GM23338 (cell line): ENCODE measurements at regions not wholly inside any gene's neighbourhood (a gene's known extent, or its start where the extent isn't known, plus 50 kb on each side); places are given as distances from the start of the nearest gene placed in this dataset.

Experiments
- ATAC-seq: fragments of 200-7000 bp; cut with Tn5 transposase; 3 replicates; pipeline ENCODE4 v1.9.1; 2020
- DNase-seq: peaks from one replicate; pipeline ENCODE4 v3.0.0-alpha.2; 2015; ENCODE audit warnings: low spot score
- H2AFZ ChIP-seq: fragments of 200-600 bp; sonication (generic); 2 replicates; pipeline ENCODE4 v1.8.0; 2016; ENCODE audit warnings: antibody characterized with exemption, mild to moderate bottlenecking, moderate library complexity
- H3F3A ChIP-seq: fragments of 200-600 bp; sonication (generic); replicated peaks from 2 replicates; pipeline ENCODE4 v1.8.0; 2017; ENCODE audit warnings: antibody characterized with exemption, mixed run types, low read depth
- H3K27ac ChIP-seq: fragments of 200-600 bp; sonication (generic); 2 replicates; pipeline ENCODE4 v1.6.1; 2016; ENCODE audit warnings: low read depth
- H3K27me3 ChIP-seq: fragments of 200-600 bp; sonication (generic); 2 replicates; pipeline ENCODE4 v1.8.0; 2016; ENCODE audit warnings: mild to moderate bottlenecking, mixed run types, moderate library complexity; ENCODE audit not compliant: insufficient read depth
- H3K36me3 ChIP-seq: fragments of 200-600 bp; sonication (generic); 2 replicates; pipeline ENCODE4 v1.8.0; 2016; ENCODE audit warnings: mild to moderate bottlenecking; ENCODE audit not compliant: insufficient read depth
- H3K4me1 ChIP-seq: fragments of 200-600 bp; sonication (generic); 2 replicates; pipeline ENCODE4 v1.8.0; 2016; ENCODE audit warnings: mild to moderate bottlenecking, moderate library complexity; ENCODE audit not compliant: insufficient read depth
- H3K4me2 ChIP-seq: fragments of 200-600 bp; sonication (generic); 2 replicates; pipeline ENCODE4 v1.7.1; 2017; ENCODE audit warnings: mixed run types
- H3K4me3 ChIP-seq: fragments of 200-600 bp; sonication (generic); 2 replicates; pipeline ENCODE4 v1.6.1; 2016; ENCODE audit warnings: mixed run types
- H3K79me2 ChIP-seq: fragments of 200-600 bp; sonication (generic); replicated peaks from 2 replicates; pipeline ENCODE4 v1.8.0; 2017; ENCODE audit warnings: mild to moderate bottlenecking; ENCODE audit not compliant: insufficient read depth
- H3K9me2 ChIP-seq: fragments of 200-600 bp; sonication (generic); 2 replicates; pipeline ENCODE4 v1.8.0; 2017; ENCODE audit not compliant: insufficient read depth
- H4K20me1 ChIP-seq: fragments of 200-600 bp; sonication (generic); replicated peaks from 2 replicates; pipeline ENCODE4 v1.8.0; 2017; ENCODE audit warnings: mild to moderate bottlenecking; ENCODE audit not compliant: insufficient read depth
- H3K27ac Mint-ChIP-seq: 2 replicates; pipeline ENCODE4 v1.8.0; 2020; ENCODE audit warnings: inconsistent platforms, mild to moderate bottlenecking, moderate library complexity, mixed read lengths
- H3K27me3 Mint-ChIP-seq: 3 replicates; pipeline ENCODE4 v1.8.0; 2022; ENCODE audit warnings: low read depth, mild to moderate bottlenecking, moderate library complexity, mixed read lengths, inconsistent platforms; ENCODE audit not compliant: insufficient read depth, poor library complexity
- H3K36me3 Mint-ChIP-seq: 3 replicates; pipeline ENCODE4 v1.8.0; 2021; ENCODE audit warnings: low read depth, mild to moderate bottlenecking, inconsistent platforms, moderate library complexity, mixed read lengths
- H3K4me1 Mint-ChIP-seq: 3 replicates; pipeline ENCODE4 v1.8.0; 2020; ENCODE audit warnings: mild to moderate bottlenecking, inconsistent platforms, mixed read lengths
- H3K4me3 Mint-ChIP-seq: 3 replicates; pipeline ENCODE4 v1.8.0; 2021; ENCODE audit warnings: moderate library complexity, mild to moderate bottlenecking, inconsistent platforms, mixed read lengths
- H3K9me3 Mint-ChIP-seq: 3 replicates; pipeline ENCODE4 v1.8.0; 2020; ENCODE audit warnings: moderate library complexity, mild to moderate bottlenecking, inconsistent platforms, mixed read lengths
- EZH2phosphoT487 ChIP-seq: fragments of 200-600 bp; sonication (generic); IDR thresholded peaks from one replicate; pipeline ENCODE4 v1.8.1; 2018; ENCODE audit warnings: antibody characterized with exemption; ENCODE audit not compliant: unreplicated experiment
- NANOG ChIP-seq: IDR thresholded peaks from 2 replicates; pipeline ENCODE4 v1.6.1; 2016; ENCODE audit warnings: antibody characterized with exemption, borderline replicate concordance
- POLR2AphosphoS5 ChIP-seq: IDR thresholded peaks from 2 replicates; pipeline ENCODE4 v1.6.1; 2016; ENCODE audit warnings: antibody characterized with exemption, low read depth
- STAT1 ChIP-seq: IDR thresholded peaks from one replicate; pipeline ENCODE4 v1.6.1; 2016; ENCODE audit warnings: antibody characterized with exemption; ENCODE audit not compliant: unreplicated experiment
- ZNF114 ChIP-seq: fragments of 250-450 bp; sonication (Bioruptor Pico); IDR thresholded peaks from 2 replicates; pipeline ENCODE4 v1.5.0; 2020; ENCODE audit warnings: mild to moderate bottlenecking, moderate library complexity
- ZNF331 ChIP-seq: fragments of 250-450 bp; sonication (Bioruptor Pico); IDR thresholded peaks from 2 replicates; pipeline ENCODE4 v1.5.0; 2020; ENCODE audit warnings: low read depth, mild to moderate bottlenecking, moderate library complexity
- TF ChIP-seq, protein P1 (sequence below), 2 experiments: fragments of 200-600 bp in 1 of 2; sonication (generic) in 1 of 2; conservative IDR thresholded peaks; 2 replicates each; pipeline versions ENCODE4 v1.5.1 to v1.6.1; 2016 to 2017; ENCODE audit warnings: antibody characterized with exemption in 2 of 2, low read depth in 2 of 2, mild to moderate bottlenecking in 2 of 2, moderate library complexity in 1 of 2
- TF ChIP-seq, protein P2 (sequence below): fragments of 250-450 bp; sonication (Bioruptor Pico); IDR thresholded peaks from 2 replicates; pipeline ENCODE4 v1.5.0; 2020; ENCODE audit warnings: mild to moderate bottlenecking, moderate library complexity
- TF ChIP-seq, protein P3 (sequence below): IDR thresholded peaks from one replicate; pipeline ENCODE4 v1.6.1; 2018; ENCODE audit warnings: antibody characterized with exemption; ENCODE audit not compliant: unreplicated experiment
- TF ChIP-seq, protein P4 (sequence below): IDR thresholded peaks from 2 replicates; pipeline ENCODE4 v1.6.1; 2016; ENCODE audit warnings: antibody characterized with exemption

DNA sequence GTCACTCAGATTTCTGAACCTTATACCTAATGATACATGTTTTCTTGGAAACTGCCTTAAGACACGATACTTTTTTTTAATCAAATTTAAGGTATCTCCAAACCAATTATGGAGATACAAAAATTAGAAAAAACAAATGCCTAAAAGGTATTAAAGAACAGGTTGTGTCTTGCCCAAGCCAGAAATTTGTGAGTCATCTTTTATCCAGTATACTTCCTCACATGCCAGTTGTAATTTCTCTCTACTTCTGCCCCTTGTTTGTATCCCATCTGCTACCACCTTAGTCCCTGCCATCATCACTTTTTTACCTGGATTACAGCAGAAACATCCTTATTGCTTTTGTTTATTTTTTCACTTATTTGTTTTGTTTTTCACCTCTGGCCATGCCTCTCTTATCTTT is 571.2 kb upstream of the DAB2 start:
- H3K9me2 ChIP-seq = no peaks in the 10 kb centered on the region
- no peak overlapping the region for H2AFZ ChIP-seq
- Mint-ChIP-seq H3K27ac (no peak overlapping the region), H3K36me3 (no peaks in the 10 kb centered on the region), H3K4me3 (no peak overlapping the region), H3K27me3 (no peaks in the 10 kb centered on the region), H3K9me3 (no peaks in the 10 kb centered on the region), H3K4me1 (no peaks in the 10 kb centered on the region)
- H4K20me1 ChIP-seq = no peaks in the 10 kb centered on the region
- DNase-seq (no peak), ATAC-seq (no peak)
- H3K27ac ChIP-seq = no peak overlapping the region
- TF ChIP-seq, protein P1, sequence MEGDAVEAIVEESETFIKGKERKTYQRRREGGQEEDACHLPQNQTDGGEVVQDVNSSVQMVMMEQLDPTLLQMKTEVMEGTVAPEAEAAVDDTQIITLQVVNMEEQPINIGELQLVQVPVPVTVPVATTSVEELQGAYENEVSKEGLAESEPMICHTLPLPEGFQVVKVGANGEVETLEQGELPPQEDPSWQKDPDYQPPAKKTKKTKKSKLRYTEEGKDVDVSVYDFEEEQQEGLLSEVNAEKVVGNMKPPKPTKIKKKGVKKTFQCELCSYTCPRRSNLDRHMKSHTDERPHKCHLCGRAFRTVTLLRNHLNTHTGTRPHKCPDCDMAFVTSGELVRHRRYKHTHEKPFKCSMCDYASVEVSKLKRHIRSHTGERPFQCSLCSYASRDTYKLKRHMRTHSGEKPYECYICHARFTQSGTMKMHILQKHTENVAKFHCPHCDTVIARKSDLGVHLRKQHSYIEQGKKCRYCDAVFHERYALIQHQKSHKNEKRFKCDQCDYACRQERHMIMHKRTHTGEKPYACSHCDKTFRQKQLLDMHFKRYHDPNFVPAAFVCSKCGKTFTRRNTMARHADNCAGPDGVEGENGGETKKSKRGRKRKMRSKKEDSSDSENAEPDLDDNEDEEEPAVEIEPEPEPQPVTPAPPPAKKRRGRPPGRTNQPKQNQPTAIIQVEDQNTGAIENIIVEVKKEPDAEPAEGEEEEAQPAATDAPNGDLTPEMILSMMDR (conservative IDR thresholded peaks at IDR 0.05; ENCODE audit: low read depth in 2 of 2) = no peak
- TF ChIP-seq ZNF114 (CRISPR knock-in tag) (no peak), ZNF331 (CRISPR knock-in tag) (no peak), POLR2AphosphoS5 (no peak), NANOG (no peak)
- no peaks in the 10 kb centered on the region for H3K36me3 ChIP-seq
- no peaks in the 10 kb centered on the region for H3K27me3 ChIP-seq
- no peaks in the 10 kb centered on the region for H3K4me1 ChIP-seq
- H3K79me2 ChIP-seq = no peaks in the 10 kb centered on the region
- no peaks in the 10 kb centered on the region for H3F3A ChIP-seq
- H3K4me3 ChIP-seq = no peak overlapping the region
- no peak overlapping the region for H3K4me2 ChIP-seq

DNA sequence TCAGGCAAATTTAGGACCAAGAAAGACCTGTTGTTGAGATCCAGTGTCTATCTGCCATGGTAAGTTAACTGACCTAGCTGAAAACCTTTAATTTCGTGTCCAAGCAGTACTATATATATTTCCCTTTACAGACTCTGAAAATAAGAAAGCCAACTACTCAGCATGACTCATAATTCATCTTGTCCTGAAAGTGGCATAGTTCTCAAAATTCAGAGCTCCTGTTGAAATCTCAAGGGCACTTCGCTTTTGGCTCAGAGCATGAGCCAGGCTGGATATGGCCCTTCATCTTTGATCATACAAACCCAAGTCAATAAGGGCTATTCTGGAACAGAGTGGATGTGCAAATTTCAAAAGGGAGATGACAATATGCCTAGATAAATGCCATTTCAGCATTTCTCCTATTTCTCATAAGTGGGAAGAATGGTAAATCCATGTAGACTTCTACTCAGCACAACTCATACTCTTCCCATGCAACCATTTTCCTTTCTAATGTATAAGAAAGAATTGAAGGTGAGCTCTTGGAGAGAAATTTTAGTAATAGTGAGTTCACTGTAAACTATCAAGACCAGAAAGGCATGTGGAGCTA is 567.9 kb upstream of the DAB2 start:
- H3K27ac ChIP-seq = no peak overlapping the region
- H3K9me3 Mint-ChIP-seq = no peaks in the 10 kb centered on the region
- no peaks in the 10 kb centered on the region for H3F3A ChIP-seq
- no peaks in the 10 kb centered on the region for H3K27me3 ChIP-seq
- H3K4me1 ChIP-seq = no peaks in the 10 kb centered on the region
- DNase-seq = no peak
- H3K4me2 ChIP-seq = no peak overlapping the region
- no peak overlapping the region for H3K4me3 ChIP-seq
- H3K4me1 Mint-ChIP-seq = no peaks in the 10 kb centered on the region
- no peaks in the 10 kb centered on the region for H3K36me3 ChIP-seq
- H3K36me3 Mint-ChIP-seq = no peaks in the 10 kb centered on the region
- no peak overlapping the region for H3K27ac Mint-ChIP-seq
- no peaks in the 10 kb centered on the region for H3K9me2 ChIP-seq
- H3K4me3 Mint-ChIP-seq = no peak overlapping the region
- no peaks in the 10 kb centered on the region for H3K79me2 ChIP-seq
- no peaks in the 10 kb centered on the region for H3K27me3 Mint-ChIP-seq
- no peaks in the 10 kb centered on the region for H4K20me1 ChIP-seq
- H2AFZ ChIP-seq = no peak overlapping the region
- ATAC-seq = no peak
- TF ChIP-seq, protein P2, sequence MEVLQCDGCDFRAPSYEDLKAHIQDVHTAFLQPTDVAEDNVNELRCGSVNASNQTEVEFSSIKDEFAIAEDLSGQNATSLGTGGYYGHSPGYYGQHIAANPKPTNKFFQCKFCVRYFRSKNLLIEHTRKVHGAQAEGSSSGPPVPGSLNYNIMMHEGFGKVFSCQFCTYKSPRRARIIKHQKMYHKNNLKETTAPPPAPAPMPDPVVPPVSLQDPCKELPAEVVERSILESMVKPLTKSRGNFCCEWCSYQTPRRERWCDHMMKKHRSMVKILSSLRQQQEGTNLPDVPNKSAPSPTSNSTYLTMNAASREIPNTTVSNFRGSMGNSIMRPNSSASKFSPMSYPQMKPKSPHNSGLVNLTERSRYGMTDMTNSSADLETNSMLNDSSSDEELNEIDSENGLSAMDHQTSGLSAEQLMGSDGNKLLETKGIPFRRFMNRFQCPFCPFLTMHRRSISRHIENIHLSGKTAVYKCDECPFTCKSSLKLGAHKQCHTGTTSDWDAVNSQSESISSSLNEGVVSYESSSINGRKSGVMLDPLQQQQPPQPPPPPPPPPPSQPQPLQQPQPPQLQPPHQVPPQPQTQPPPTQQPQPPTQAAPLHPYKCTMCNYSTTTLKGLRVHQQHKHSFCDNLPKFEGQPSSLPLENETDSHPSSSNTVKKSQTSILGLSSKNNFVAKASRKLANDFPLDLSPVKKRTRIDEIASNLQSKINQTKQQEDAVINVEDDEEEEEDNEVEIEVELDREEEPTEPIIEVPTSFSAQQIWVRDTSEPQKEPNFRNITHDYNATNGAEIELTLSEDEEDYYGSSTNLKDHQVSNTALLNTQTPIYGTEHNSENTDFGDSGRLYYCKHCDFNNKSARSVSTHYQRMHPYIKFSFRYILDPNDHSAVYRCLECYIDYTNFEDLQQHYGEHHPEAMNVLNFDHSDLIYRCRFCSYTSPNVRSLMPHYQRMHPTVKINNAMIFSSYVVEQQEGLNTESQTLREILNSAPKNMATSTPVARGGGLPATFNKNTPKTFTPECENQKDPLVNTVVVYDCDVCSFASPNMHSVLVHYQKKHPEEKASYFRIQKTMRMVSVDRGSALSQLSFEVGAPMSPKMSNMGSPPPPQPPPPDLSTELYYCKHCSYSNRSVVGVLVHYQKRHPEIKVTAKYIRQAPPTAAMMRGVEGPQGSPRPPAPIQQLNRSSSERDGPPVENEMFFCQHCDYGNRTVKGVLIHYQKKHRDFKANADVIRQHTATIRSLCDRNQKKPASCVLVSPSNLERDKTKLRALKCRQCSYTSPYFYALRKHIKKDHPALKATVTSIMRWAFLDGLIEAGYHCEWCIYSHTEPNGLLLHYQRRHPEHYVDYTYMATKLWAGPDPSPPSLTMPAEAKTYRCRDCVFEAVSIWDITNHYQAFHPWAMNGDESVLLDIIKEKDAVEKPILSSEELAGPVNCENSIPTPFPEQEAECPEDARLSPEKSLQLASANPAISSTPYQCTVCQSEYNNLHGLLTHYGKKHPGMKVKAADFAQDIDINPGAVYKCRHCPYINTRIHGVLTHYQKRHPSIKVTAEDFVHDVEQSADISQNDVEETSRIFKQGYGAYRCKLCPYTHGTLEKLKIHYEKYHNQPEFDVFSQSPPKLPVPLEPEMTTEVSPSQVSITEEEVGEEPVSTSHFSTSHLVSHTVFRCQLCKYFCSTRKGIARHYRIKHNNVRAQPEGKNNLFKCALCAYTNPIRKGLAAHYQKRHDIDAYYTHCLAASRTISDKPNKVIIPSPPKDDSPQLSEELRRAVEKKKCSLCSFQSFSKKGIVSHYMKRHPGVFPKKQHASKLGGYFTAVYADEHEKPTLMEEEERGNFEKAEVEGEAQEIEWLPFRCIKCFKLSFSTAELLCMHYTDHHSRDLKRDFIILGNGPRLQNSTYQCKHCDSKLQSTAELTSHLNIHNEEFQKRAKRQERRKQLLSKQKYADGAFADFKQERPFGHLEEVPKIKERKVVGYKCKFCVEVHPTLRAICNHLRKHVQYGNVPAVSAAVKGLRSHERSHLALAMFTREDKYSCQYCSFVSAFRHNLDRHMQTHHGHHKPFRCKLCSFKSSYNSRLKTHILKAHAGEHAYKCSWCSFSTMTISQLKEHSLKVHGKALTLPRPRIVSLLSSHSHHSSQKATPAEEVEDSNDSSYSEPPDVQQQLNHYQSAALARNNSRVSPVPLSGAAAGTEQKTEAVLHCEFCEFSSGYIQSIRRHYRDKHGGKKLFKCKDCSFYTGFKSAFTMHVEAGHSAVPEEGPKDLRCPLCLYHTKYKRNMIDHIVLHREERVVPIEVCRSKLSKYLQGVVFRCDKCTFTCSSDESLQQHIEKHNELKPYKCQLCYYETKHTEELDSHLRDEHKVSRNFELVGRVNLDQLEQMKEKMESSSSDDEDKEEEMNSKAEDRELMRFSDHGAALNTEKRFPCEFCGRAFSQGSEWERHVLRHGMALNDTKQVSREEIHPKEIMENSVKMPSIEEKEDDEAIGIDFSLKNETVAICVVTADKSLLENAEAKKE (CRISPR knock-in tag) = no peak
- TF ChIP-seq, protein P3, sequence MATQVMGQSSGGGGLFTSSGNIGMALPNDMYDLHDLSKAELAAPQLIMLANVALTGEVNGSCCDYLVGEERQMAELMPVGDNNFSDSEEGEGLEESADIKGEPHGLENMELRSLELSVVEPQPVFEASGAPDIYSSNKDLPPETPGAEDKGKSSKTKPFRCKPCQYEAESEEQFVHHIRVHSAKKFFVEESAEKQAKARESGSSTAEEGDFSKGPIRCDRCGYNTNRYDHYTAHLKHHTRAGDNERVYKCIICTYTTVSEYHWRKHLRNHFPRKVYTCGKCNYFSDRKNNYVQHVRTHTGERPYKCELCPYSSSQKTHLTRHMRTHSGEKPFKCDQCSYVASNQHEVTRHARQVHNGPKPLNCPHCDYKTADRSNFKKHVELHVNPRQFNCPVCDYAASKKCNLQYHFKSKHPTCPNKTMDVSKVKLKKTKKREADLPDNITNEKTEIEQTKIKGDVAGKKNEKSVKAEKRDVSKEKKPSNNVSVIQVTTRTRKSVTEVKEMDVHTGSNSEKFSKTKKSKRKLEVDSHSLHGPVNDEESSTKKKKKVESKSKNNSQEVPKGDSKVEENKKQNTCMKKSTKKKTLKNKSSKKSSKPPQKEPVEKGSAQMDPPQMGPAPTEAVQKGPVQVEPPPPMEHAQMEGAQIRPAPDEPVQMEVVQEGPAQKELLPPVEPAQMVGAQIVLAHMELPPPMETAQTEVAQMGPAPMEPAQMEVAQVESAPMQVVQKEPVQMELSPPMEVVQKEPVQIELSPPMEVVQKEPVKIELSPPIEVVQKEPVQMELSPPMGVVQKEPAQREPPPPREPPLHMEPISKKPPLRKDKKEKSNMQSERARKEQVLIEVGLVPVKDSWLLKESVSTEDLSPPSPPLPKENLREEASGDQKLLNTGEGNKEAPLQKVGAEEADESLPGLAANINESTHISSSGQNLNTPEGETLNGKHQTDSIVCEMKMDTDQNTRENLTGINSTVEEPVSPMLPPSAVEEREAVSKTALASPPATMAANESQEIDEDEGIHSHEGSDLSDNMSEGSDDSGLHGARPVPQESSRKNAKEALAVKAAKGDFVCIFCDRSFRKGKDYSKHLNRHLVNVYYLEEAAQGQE = no peak
- no peak for TF ChIP-seq STAT1
- TF ChIP-seq ZNF331 (CRISPR knock-in tag) = no peak
- no peak for TF ChIP-seq EZH2phosphoT487
- TF ChIP-seq, protein P4, sequence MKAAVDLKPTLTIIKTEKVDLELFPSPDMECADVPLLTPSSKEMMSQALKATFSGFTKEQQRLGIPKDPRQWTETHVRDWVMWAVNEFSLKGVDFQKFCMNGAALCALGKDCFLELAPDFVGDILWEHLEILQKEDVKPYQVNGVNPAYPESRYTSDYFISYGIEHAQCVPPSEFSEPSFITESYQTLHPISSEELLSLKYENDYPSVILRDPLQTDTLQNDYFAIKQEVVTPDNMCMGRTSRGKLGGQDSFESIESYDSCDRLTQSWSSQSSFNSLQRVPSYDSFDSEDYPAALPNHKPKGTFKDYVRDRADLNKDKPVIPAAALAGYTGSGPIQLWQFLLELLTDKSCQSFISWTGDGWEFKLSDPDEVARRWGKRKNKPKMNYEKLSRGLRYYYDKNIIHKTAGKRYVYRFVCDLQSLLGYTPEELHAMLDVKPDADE = no peak
